Neuronal stem cell (in vitro differentiated cells): ENCODE measurements at regions not wholly inside any gene's neighbourhood (a gene's known extent, or its start where the extent isn't known, plus 50 kb on each side); places are given as distances from the start of the nearest gene placed in this dataset.

Experiments used
- DNase-seq: peaks from one replicate; pipeline ENCODE4 v3.0.0-alpha.2; 2013; ENCODE audit warnings: low spot score
- H2AFZ ChIP-seq: one replicate; pipeline ENCODE4 v1.6.1; 2013; ENCODE audit warnings: mild to moderate bottlenecking, low read length, inconsistent platforms
- H2AK5ac ChIP-seq: 2 replicates; pipeline ENCODE4 v1.6.1; 2013; ENCODE audit warnings: low read depth, mild to moderate bottlenecking, inconsistent platforms, low read length, moderate library complexity, mixed read lengths
- H2BK120ac ChIP-seq: 2 replicates; pipeline ENCODE4 v1.6.1; 2013; ENCODE audit warnings: low read depth, mild to moderate bottlenecking, inconsistent platforms, low read length, moderate library complexity, mixed read lengths
- H2BK12ac ChIP-seq: one replicate; pipeline ENCODE4 v1.6.1; 2013; ENCODE audit warnings: low read length, inconsistent platforms
- H2BK15ac ChIP-seq: 2 replicates; pipeline ENCODE4 v1.6.1; 2013; ENCODE audit warnings: mild to moderate bottlenecking, low read length, inconsistent platforms, mixed read lengths
- H2BK5ac ChIP-seq: one replicate; pipeline ENCODE4 v1.6.1; 2013; ENCODE audit warnings: inconsistent platforms, mild to moderate bottlenecking, low read length, moderate library complexity
- H3K14ac ChIP-seq: one replicate; pipeline ENCODE4 v1.6.1; 2013; ENCODE audit warnings: low read length, inconsistent platforms
- H3K18ac ChIP-seq: 2 replicates; pipeline ENCODE4 v1.6.1; 2013; ENCODE audit warnings: low read length, inconsistent platforms
- H3K23ac ChIP-seq: 2 replicates; pipeline ENCODE4 v1.6.1; 2013; ENCODE audit warnings: low read depth, mild to moderate bottlenecking, mixed read lengths, low read length, inconsistent platforms; ENCODE audit not compliant: poor library complexity
- H3K27ac ChIP-seq: replicated peaks from 3 replicates; pipeline ENCODE4 v1.5.1; 2013; ENCODE audit warnings: low read length, inconsistent platforms
- H3K27me3 ChIP-seq, 3 experiments: 2 replicates each; pipeline ENCODE4 v1.6.1; 2013; ENCODE audit warnings: low read length in 3 of 3, mild to moderate bottlenecking in 2 of 3, inconsistent platforms in 1 of 3, low read depth in 1 of 3, mixed read lengths in 1 of 3, moderate library complexity in 1 of 3; ENCODE audit not compliant: control insufficient read depth in 3 of 3, insufficient read depth in 3 of 3
- H3K36me3 ChIP-seq, 2 donors: replicated peaks in 1 of 2; 2 replicates each; pipeline ENCODE4 v1.6.1; 2013; ENCODE audit warnings: low read length in 2 of 2; ENCODE audit not compliant: control insufficient read depth in 2 of 2, insufficient read depth in 2 of 2
- H3K4ac ChIP-seq: 2 replicates; pipeline ENCODE4 v1.6.1; 2013; ENCODE audit warnings: inconsistent platforms, mild to moderate bottlenecking, low read length, moderate library complexity
- H3K4me1 ChIP-seq, 2 donors: 1 replicate in 1 of 2; 2 replicates in 1 of 2; pipeline ENCODE4 v1.6.1; 2013; ENCODE audit warnings: low read length in 2 of 2, low read depth in 1 of 2; ENCODE audit not compliant: control insufficient read depth in 2 of 2, insufficient read depth in 1 of 2
- H3K4me2 ChIP-seq: one replicate; pipeline ENCODE4 v1.6.1; 2013; ENCODE audit warnings: mild to moderate bottlenecking, low read length, inconsistent platforms; ENCODE audit not compliant: insufficient read depth, poor library complexity, severe bottlenecking
- H3K4me3 ChIP-seq, 2 donors: 2 replicates each; pipeline ENCODE4 v1.5.1; 2013; ENCODE audit warnings: low read length in 2 of 2, mild to moderate bottlenecking in 2 of 2, inconsistent platforms in 1 of 2, moderate library complexity in 1 of 2
- H3K79me1 ChIP-seq: one replicate; pipeline ENCODE4 v1.6.1; 2013; ENCODE audit warnings: low read depth, mild to moderate bottlenecking, inconsistent platforms, low read length, moderate library complexity
- H3K9ac ChIP-seq: one replicate; pipeline ENCODE4 v1.6.1; 2013; ENCODE audit warnings: mild to moderate bottlenecking, low read depth, low read length, inconsistent platforms; ENCODE audit not compliant: poor library complexity
- H3K9me3 ChIP-seq, 2 donors: replicated peaks in 1 of 2; 2 replicates each; pipeline versions ENCODE3 to v1.6.1; 2013; ENCODE audit warnings: low read length in 2 of 2, mild to moderate bottlenecking in 2 of 2, inconsistent platforms in 1 of 2, low read depth in 1 of 2, mixed read lengths in 1 of 2, moderate library complexity in 1 of 2; ENCODE audit not compliant: control insufficient read depth in 2 of 2, insufficient read depth in 1 of 2
- H4K8ac ChIP-seq: one replicate; pipeline ENCODE4 v1.6.1; 2013; ENCODE audit warnings: low read depth, mild to moderate bottlenecking, inconsistent platforms, low read length, moderate library complexity
- H4K91ac ChIP-seq: one replicate; pipeline ENCODE4 v1.6.1; 2013; ENCODE audit warnings: low read length, low read depth, mild to moderate bottlenecking, inconsistent platforms; ENCODE audit not compliant: poor library complexity
- WGBS, 2 donors: extraction: QIAGEN DNeasy Blood & Tissue Kit; methylation state at CpG; one replicate each; pipeline ENCODE4 v1.1.7; 2013; ENCODE audit warnings: missing lambda C conversion rate in 2 of 2, mixed read lengths in 1 of 2; ENCODE audit not compliant: insufficient read length in 2 of 2, insufficient replicate concordance in 1 of 2; ENCODE audit errors: extremely low coverage in 2 of 2; 5-methylcytosine and 5-hydroxymethylcytosine counted together

DNA sequence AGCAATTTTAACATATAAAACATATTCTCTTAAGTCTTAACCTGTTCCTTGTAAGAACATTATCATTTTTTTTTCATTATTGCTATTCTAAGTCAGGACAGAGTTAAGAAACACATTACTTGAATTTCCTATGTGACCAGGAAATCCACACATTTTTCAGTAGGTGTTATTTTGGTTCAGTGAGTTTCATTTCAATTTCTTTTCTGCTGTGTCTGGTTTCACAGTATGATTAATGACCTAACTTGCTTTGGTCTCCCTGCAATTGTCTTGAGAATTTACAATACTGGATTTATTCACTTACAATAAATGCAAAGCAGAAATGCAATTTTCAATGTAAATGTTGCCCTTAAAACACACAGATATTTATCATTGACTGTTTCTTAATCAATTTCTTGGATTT lies 396.9 kb upstream of the TMTC1 start:
- H3K23ac ChIP-seq, result no peak overlapping the region
- no peak for DNase-seq
- H3K9ac ChIP-seq, result no peak overlapping the region

DNA sequence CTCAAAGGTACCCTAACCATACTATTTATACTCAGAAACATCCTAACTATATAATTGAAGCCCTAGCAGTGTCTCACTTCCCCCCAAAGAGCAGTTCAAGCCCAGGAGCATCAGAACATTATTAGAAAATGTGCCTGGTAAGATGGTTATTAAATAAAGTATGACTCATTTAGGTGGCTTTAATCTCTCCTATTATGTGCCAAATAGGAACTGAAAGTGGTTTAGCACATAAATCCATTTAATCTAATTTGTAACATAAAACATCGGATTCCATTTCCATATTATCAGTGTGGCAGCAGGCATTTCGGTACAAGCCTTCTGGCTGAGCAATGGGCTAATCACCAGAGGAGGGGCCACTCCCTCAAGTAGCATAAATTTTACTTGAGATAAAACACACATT lies 395.2 kb upstream of the TMTC1 start:
- no peak overlapping the region for H3K9ac ChIP-seq
- no peak overlapping the region for H2AK5ac ChIP-seq
- no peaks in the 10 kb centered on the region for H3K9me3 ChIP-seq
- no peak overlapping the region for H2BK120ac ChIP-seq
- no peak overlapping the region for H3K14ac ChIP-seq
- WGBS, 2 donors, result no CpG with 5 or more reads among the region's 2 CpGs
- no peak for DNase-seq
- H2BK15ac ChIP-seq, result no peak overlapping the region
- no peak overlapping the region for H3K4me2 ChIP-seq
- no peak overlapping the region for H3K27ac ChIP-seq
- H3K79me1 ChIP-seq, result no peaks in the 10 kb centered on the region
- no peak overlapping the region for H4K91ac ChIP-seq
- no peak overlapping the region for H4K8ac ChIP-seq
- no peak overlapping the region for H2BK5ac ChIP-seq
- H3K36me3 ChIP-seq, result no peaks in the 10 kb centered on the region
- no peaks in the 10 kb centered on the region for H3K27me3 ChIP-seq
- H3K23ac ChIP-seq, result no peak overlapping the region
- H2AFZ ChIP-seq, result no peak overlapping the region
- no peak overlapping the region for H3K4me3 ChIP-seq
- no peak overlapping the region for H3K18ac ChIP-seq
- no peak overlapping the region for H2BK12ac ChIP-seq
- no peaks in the 10 kb centered on the region for H3K4me1 ChIP-seq
- no peak overlapping the region for H3K4ac ChIP-seq

More for the DNA sequence above, 396.9 kb upstream of the TMTC1 start:
- Histone ChIP-seq H2BK5ac (no peak overlapping the region), H4K91ac (no peak overlapping the region), H2AK5ac (no peak overlapping the region), H2BK120ac (no peak overlapping the region), H3K79me1 (no peaks in the 10 kb centered on the region), H2BK15ac (no peak overlapping the region), H3K4me3 (no peak overlapping the region), H3K4ac (no peak overlapping the region), H3K9me3 (no peaks in the 10 kb centered on the region), H3K27me3 (no peaks in the 10 kb centered on the region), H3K4me1 (no peaks in the 10 kb centered on the region), H4K8ac (no peak overlapping the region), H3K4me2 (no peak overlapping the region), H3K36me3 (no peaks in the 10 kb centered on the region), H2AFZ (no peak overlapping the region), H2BK12ac (no peak overlapping the region), H3K18ac (no peak overlapping the region), H3K14ac (no peak overlapping the region), H3K27ac (no peak overlapping the region)

DNA sequence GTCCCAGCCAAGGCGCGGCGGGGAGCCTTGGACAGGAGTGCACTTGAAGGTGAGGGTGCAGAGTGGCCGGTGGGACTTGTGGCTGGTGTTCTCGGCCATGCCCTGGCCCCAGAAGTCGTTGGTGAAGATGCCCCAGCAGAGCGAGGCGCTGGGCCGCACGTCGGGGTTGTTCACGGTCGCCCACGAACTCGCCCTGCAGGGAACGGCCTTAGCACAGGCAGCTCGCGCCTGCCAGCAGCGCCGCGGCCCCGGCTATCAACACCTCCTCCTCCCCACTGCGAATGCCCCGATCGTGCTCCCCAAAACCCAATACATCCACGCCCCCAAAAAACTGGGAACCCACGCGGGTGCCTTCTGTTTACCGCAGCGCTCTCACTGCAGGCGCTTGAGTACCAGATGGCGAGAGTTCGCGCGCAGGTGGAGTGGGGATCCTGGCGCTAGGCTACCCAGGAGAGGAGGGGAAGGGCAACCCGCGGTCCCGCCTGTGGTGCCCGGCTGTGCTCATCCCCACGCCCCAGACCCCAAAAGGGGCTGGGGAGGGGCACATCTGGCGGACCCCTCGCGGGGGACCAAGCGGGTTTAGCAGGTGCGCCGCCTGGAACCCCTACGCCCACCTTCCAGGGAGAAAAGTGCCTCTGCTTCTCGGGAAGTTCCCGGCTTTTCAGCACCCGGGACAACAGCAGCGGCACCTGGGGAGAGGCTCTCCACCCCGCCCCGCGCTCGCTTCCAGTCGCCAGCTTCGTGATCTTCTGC lies 386.3 kb upstream of the TMTC1 start:
- H3K36me3 ChIP-seq, result no peaks in the 10 kb centered on the region
- no peak overlapping the region for H3K14ac ChIP-seq
- H3K9ac ChIP-seq, result no peak overlapping the region
- no peak overlapping the region for H2BK12ac ChIP-seq
- no peak for DNase-seq
- no peak overlapping the region for H3K4ac ChIP-seq
- no peak overlapping the region for H3K23ac ChIP-seq
- no peaks in the 10 kb centered on the region for H3K79me1 ChIP-seq
- H2BK15ac ChIP-seq, result no peak overlapping the region
- peaks cover 0 to 41% (median 27%) of the 10 kb centered on the region in 3 experiments for H3K27me3 ChIP-seq
- H3K4me2 ChIP-seq, result peak overlapping the region; percentile 49
- peak overlapping the region; percentile 46 for H2AFZ ChIP-seq
- H3K4me1 ChIP-seq, result no peaks in the 10 kb centered on the region
- H3K9me3 ChIP-seq, result peaks cover 0 to 2% of the 10 kb centered on the region in 2 donors
- peak overlapping the region; percentile 70 for H2AK5ac ChIP-seq
- peak overlapping the region in 1 of 2 donors; percentile 72 for H3K4me3 ChIP-seq
- no peak overlapping the region for H3K18ac ChIP-seq
- H3K27ac ChIP-seq, result no peak overlapping the region
- H2BK5ac ChIP-seq, result peak overlapping the region; percentile 53
- no peak overlapping the region for H4K91ac ChIP-seq
- no peak overlapping the region for H4K8ac ChIP-seq
- WGBS, 2 donors, result no CpG with 5 or more reads among the region's 58 CpGs
- H2BK120ac ChIP-seq, result no peak overlapping the region

DNA sequence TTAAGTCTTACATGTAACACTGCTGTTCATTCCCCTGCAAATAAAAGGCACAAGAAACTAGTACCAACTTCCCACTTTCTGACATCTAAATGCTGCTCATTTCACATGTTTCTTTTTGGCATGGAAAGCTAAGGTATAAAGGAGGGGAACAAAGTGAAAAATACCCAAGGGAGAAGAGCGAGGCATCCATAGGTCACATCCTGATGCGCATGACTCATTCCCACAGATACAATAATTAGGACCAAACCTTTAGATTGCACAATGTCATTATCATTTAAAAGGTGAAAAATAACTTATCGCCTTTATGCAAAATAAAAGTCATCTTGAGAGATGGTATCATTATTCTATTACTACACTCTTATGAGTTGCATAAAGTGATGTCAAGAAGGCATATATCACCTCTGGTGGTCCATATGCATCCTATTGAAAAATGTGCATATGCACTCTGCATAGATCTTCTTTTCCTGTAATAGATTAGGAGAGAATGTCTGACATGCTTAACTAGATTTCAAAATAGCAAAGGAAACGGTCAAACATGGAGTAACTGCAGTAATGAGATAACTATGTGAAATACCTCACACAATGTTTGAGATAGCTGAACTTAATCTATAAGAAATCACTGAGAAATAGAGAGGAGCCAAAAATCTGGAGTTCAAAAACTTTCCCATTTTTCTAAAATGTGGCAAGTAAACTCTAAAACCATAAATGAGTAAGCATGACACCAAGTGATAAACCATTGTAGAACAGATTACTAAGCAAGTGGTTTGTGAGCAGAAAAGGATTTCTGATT lies 382.5 kb upstream of the TMTC1 start:
- H3K27ac ChIP-seq, result no peak overlapping the region
- no peak overlapping the region for H3K4me2 ChIP-seq
- no peaks in the 10 kb centered on the region for H3K4me1 ChIP-seq
- no peak overlapping the region for H3K4me3 ChIP-seq
- H3K4ac ChIP-seq, result no peak overlapping the region
- H2AFZ ChIP-seq, result no peak overlapping the region
- no peak overlapping the region for H2BK120ac ChIP-seq
- H2BK15ac ChIP-seq, result no peak overlapping the region
- H3K23ac ChIP-seq, result no peak overlapping the region
- no peaks in the 10 kb centered on the region for H3K79me1 ChIP-seq
- H3K27me3 ChIP-seq, result peaks cover 0 to 32% (median 25%) of the 10 kb centered on the region in 3 experiments
- no peak overlapping the region for H3K9ac ChIP-seq
- no peak overlapping the region for H3K18ac ChIP-seq
- H2AK5ac ChIP-seq, result no peak overlapping the region
- DNase-seq, result no peak
- H2BK5ac ChIP-seq, result no peak overlapping the region
- no peak overlapping the region for H4K8ac ChIP-seq
- no peak overlapping the region for H4K91ac ChIP-seq
- no peak overlapping the region for H3K14ac ChIP-seq
- H3K9me3 ChIP-seq, result no peaks in the 10 kb centered on the region
- H2BK12ac ChIP-seq, result no peak overlapping the region
- no peaks in the 10 kb centered on the region for H3K36me3 ChIP-seq
- WGBS, 2 donors, result no CpG with 5 or more reads among the region's 4 CpGs
